Central memory CD4-positive, alpha-beta T cell (primary cell): ENCODE measurements at regions not wholly inside any gene's neighbourhood (a gene's known extent, or its start where the extent isn't known, plus 50 kb on each side); places are given as distances from the start of the nearest gene placed in this dataset.

Source experiments
- DNase-seq: peaks from one replicate; pipeline ENCODE4 v3.0.0; 2022

DNA sequence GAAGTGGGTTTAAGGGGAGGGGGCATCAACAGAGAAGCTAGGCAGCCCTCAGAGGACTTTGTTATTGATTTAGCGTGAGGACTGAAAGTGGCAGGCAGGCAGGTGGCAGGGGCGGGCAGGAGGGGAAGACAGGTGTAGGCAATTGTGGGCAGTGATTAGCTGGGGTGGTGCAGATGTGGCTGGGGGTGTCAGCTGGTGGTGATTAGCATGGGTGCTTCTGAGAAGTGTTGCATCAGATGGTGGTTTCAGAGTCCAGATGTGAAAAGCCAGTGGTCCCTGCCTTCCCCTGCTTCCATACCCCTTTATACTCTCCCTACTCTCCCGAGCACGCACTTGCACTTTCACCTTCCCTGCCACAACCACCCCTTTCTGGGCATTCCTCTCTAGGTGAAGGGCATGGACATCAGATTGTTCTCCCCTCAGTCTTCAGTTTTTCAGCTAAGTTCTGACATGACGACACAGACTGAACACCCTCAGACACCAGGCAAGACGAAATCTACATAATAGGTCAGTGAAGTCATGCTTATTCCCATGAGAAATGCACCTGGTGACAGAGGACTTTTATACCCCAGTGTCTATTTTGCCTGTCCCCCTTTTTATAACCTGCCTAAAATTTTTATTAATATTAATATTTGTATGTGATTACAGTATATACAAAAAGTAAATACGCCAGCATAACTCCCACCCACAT is 435.7 kb upstream of the CADM1 start:
- DNase-seq, result no peak

DNA sequence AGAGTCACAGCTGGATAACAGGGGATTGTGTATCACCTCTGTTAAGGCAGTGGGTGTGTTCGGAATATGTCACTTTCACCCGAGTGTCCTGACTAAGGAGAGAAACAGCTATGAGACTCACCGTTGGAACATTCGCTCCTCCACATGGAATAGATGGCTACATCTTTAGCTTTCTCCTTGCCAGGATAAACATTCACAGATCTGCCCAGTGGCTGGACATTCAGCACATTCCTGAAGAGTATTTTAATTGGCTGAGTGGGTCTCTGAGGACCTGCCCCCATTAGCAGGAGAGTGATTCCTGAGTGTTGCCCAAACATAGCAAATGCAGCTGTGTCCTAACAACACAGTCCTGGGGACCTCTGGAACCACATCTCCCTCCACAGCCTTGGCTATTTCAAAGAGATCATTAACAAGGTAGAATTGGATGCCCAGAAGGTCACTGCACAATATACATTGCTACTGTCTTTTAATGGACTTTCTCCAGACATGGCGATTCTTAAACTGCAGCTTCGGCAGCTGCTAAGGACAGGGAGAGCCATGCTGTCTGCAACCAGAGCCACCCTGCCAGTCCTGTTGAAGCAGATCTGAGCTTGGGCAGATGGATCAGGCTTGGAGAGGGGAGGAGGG is 435.0 kb upstream of the CADM1 start:
- no peak for DNase-seq

DNA sequence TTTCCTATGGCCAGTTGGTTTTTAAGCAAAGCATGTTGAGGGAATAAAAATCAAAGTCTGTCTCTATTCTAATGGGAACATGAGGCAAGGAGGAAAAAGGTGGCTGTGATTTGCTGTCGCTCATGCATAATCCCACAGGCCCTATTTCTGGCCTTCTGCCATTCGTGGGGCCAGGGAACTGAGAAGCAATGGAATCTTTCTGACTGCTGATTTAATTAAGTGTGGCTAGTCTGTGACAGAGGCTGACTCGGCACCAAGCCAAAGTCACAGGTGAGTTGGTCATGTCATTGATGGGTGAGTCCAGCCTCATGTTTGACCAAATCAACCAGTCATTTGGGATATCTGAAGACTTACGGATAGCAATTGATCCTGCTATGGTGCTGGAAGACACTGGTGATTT is 429.3 kb upstream of the CADM1 start:
- no peak for DNase-seq

DNA sequence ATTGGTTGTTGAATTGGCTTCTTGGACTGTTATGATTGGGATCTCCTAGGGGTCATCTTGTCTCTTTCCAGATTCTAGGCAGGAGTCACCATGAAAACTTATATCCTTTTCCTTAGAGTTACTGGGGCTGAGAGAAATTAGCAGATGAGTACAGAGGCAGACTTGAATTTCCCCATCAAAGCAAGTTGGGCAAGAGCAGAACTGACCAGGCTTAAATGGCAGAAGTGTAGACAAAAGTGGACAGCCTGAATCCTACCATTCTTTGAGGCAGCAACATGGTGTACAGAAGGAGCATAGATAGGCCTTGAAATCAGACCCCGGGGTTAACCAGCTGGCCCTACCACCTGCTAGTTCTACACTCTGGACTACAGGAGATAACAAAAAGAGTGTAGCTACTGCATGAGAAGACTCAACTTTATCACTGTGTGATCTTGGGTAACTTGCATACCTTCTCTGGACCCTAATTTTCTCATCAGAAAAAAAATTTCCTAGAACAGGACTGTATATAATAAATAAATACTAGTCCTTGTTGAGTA is 427.4 kb upstream of the CADM1 start:
- no peak for DNase-seq

DNA sequence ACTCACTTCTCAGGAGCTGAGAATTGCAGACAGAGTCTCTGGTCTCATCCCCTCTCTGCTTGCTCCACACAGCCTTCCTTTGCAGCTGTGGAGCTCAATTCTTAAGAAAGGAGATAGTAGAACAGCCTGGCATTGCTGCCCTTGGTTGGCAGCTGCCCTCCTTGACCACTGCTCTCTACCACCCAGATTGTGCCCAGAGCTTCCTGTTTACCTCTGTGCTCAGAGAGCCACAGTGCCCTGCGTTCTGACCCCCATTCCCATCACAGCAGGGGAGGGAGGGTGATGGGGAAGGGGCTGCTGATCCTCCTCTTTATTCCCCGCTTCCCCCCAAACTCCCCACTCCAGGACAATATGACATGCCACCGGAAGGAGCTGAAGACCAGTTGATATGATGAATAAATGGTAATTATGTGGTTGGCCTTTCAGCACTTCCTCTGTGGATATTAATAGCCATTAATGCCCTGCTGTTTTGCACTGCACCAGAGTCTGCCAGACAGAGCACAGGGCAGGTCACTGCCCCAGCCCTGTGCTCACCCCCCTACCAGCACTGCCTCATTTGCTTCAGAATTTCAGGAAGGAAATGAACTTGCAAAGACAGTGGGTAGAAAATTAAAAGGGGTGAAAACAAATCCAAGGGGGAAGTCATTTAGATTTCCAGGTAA is 426.8 kb upstream of the CADM1 start:
- no peak for DNase-seq

DNA sequence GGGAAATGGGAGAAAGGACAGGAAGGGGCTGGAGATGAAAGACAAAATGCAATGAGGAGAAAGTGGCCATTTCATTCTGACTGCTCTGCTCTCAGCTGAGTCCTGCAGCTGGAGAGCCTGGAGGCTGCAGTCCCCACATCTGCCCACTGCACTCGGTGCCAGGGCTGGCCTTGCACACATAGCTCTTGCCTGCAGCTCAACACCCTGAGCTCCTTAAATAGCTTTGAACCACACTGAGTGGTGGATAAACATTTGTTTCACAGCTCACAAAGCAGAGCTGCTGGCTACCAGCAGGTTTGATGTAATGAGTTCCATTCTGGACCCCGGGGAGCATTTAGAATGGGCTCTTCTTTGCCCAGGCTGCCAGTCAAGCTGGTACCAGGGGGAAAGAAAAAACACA is 426.1 kb upstream of the CADM1 start:
- DNase-seq, result no peak

DNA sequence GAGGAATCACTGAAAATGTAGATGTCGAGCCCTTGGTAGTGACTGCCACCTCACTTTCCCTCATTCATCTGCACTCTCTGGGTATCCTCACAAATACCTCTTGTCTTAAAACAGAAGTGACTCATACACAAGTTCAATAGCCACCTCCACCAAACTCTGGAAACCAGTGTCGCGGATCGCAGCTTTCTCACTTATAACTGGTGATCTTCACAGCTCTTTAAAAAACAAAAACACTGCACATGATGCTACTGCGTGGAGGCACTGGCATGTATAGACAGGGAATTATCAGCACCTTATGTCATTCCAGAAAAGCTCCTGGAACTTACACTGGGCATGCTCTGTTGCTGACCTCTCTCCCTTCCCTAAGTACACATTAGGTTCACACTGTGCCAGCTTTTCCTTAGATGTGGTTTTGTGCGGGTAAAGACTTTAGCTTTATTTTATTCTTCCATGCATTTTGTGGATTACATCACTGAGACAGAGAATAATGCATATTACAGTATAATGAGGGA is 425.5 kb upstream of the CADM1 start:
- DNase-seq, result no peak

DNA sequence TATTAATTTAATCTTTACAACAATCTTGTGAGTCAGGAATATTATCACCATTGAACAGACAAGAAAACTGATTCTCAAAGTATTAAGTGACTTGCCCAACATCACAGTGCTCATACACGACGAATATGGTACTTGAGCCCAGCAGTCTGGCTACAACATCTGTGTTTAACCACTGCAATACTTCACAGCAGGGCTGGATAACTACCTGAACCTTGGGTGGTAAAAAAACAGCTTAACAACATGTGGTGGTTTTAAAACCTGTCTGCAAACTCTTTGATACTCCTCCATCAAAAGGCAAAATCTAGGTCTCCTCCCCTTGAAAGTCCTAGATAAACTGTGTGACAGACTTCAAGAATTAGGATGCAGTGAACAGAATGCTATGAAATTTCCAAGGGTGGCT is 424.6 kb upstream of the CADM1 start:
- DNase-seq, result no peak

DNA sequence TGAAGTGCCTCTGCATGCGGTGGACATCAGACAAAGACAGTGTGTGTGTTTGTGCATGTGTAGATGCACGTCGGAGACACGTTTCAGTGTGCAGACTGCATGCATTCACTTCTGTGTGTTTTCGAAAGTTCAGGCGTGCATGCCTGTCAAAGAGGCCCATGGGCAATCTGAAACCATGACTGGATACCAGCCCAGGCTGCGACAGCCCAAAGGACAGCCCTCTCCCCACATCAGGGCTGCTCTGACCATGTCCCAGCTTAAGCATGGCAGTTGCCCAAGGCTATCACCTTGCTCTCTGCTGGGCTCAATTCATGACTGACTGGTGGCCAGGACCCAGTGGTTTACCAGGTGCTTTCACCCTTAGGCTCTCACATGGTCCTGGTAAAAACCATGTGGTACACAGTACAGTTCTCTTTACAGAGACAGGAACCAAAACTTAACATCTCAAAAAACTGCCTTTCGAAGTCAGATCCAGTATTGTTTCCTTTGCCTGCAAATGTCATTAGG is 423.7 kb upstream of the CADM1 start:
- DNase-seq, result no peak

DNA sequence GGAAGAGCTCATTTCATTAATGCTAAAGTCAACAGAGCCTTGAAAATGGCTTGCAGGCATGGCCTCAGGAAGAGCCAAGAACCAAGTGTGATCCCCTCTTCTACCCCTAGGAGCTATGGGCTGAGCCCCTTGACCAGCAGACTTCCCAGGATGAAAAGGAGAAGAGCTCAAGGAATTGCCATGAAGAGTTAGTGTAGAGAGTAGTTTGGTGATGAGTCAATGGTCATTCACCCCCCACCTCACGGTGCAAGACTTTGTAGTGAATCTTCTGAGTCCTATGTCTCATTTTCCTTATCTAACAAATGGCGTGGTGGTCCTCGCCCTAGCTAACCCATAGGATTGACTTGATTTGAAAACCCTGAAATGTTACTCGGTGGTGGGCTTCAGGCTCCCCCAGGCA is 422.4 kb upstream of the CADM1 start:
- no peak for DNase-seq

DNA sequence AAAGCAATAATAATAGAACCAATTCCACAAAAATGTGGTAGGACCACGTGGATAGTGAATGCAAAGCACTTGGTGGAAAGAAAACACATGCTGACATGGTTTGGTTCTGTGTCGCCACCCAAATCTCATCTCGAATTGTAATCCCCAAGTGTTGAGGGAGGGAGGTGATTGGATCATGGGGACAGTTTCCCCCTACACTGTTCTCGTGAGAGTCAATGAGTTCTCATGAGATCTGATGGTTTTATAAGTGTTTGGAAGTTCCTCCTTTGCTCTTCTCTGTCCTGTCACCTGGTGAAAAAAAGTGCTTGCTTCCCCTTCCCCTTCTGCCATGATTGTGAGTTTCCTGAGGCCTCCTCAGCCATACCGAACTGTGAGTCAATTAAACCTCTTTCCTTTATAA is 421.9 kb upstream of the CADM1 start:
- no peak for DNase-seq

DNA sequence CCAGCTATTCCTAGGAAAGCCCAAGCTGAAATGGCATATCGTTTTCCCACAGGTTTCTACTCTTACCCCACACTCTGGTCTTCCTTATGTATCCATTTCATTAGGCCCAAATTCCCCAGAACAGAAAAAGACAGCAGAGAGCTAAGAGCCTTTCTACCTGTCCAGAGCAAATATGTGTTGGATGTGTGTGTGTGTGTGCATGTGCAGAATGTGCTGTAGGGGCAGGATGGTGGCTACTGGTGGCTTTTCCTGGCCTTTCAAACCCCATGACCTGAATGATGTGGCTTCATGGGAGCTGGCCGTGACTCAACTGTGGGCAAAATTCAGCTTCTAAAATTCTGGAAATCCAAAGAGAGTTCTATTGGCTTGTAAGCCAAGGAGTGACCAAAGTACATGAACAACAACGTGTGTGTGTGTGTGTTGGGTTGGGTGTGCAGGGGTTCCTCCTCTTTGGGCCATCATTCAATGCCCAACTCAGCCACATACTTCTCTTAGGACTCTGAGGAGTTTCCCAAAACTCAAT is 421.4 kb upstream of the CADM1 start:
- no peak for DNase-seq

DNA sequence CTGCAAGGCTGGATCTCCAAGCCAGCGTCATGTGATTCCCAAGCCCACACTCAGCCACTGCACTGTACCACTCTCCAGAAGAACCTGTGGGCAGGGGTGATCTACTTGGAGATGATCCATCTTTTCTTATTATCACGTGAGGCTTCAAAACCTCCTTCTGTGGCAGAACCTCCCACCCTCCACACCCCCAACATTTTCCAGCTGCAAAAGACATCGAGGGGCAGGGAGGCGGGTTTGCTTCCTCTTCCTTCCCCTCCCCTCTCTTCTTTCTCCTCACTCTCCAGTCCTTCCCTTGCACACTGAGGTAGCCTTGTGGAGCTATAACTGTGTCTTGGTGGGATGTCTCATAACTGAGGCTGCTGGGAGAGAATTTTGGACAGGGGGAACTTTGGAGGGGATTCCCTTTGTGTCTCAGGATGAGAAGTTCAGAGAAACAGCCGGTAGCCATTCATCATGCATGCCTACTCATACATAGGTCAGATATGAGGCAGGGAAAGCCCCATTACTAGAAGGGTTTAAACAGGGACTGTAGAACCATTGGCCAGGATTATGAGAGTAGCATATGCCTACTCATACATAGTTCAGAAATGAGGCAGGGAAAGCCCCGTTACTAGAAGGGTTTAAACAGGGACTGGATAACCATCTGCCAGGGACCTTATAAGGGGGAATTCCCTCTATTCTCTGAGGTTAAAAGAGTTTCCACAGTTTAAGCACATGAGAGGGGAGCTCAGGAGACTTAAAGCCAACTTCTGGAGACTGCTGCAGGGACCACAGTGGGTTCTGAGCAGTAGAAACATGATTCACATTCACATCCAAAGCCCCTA is 420.7 kb upstream of the CADM1 start:
- no peak for DNase-seq

DNA sequence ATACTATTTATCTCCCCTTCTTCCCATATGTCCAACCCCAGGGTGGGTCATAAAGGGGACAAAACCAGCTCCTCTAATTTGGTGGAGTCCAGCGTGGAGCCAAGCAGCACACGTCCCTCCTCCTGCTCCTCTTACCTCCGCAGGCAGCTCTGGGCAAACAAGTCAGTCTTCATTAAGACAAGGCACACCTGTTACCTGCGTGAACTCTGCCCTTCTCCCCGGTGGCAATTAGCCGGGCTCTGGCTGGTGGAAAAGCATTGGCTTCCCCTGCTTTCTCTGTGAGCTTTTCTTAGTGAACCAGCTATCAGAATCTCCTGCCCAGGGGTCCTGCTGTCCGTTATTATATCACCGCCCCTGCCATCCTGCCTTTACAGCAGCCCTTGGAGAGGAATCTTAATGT is 418.7 kb upstream of the CADM1 start:
- DNase-seq, result no peak

DNA sequence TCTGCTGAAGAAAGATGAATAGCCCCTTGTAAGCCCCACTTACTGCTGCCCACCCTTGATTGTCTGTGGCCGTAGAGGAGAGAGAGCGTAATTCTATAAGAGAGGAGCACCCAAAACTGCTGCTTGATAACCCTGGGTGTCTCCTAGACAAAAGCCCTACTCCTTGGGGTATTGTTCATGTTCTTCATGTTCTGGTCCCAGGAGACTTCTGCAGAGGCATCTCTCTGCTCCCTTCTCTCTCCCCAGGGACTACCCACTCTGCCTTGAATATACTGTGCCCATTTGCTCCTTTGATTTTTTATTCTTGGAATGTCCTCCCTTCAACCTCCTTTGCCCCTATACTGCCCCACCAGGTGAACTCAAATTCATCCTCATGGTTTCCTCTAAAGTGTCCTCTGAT is 417.8 kb upstream of the CADM1 start:
- DNase-seq, result no peak

DNA sequence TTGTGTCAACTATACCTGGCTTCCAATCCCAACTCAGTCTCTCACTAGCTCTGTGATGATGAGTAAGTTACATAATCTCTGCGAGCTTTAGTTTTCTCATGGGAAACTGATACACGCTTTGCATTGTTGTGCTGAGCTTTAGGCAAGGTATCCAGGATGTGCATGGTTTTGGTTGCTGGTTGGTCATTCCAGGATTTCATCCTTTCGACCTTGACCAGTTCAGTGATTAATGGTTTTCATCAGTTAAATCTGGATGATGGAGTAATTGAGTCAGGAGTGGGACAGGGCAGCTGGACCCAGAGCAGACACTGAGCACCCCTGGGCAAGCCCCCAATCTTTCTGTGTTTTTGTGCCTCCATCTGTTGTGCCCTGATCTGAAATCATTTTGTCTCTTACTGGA is 417.3 kb upstream of the CADM1 start:
- DNase-seq, result no peak

DNA sequence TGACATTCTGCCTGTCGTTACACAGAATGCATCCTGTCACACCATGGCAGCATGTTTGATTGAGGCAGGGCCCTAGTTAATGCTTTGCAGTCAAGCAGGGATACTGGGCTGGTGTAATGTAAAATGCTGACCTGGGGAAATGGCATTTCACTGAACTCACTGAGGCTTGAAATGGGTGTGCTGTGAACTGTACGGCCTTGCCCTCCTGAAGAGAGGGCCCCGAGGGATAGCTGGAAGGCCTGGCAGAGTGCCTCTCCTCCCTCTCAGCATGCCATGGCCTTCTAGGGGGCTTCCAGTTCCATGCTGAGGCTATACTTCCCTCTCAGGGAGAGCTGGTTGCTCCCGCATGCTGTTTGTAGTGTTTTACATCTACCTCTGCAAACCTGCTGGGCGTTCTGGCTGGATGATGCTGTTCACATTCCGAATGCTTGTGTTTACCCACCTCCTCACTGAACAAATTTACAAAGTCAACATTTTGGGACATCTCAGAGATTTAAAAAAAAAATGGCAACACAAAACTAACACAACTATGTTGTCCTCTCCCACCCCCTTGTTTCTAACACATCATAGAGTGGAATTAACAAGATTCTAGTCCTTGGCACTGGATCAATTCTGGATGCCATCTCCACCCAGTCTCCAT is 416.7 kb upstream of the CADM1 start:
- DNase-seq, result no peak

DNA sequence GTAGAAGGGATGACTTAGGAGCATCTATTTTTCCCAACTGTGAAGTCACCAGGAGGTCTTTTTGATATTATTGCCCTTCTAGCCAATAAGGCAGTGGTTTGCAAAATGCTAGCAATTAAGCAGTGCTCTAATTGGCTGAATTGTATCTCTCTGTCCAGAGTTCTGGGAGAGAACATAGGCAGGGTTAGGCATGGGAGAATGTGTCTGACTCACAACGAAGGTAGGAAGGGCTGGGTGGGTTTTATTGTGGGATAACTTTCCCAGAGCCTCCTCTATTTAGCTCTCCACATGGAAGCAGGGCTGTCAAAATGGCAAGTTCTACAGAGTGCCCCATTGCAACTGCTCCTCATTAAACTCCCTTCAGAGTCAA is 415.9 kb upstream of the CADM1 start:
- DNase-seq, result no peak

DNA sequence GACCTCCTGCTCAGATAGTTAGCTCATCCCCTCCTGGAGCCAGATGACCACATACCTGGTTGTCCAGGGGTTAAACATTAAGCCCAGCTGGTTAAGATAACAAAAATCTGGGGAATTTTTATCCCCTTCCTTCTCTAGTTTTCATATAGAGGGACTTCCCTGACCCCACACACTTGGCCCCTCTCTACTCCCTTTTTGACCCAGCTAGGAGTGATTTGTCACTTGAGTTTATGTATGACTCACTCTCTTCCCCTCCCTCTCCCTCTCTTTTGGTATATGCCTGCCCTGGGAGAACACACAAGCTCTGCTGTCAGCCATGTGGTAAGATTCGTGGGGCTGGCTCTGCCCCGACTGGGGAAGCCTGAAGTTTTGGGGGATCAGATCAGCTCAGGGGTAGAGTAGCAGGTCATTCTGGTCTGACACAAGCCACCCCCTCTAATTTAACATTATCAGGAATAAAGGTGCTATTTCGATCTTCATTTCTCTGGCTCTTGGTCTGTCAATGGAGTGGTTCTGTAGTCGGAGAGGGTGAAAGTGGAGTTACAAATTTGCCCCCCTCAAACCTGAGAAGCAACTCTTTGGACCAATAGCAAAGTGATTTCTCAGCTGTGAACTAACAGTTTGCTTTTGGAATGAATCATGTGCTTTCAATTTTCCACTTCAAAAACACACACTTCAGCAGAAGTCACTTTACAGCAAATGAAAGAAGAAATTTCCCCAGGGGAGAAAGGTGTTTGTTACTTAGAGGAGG is 415.3 kb upstream of the CADM1 start:
- DNase-seq, result no peak

DNA sequence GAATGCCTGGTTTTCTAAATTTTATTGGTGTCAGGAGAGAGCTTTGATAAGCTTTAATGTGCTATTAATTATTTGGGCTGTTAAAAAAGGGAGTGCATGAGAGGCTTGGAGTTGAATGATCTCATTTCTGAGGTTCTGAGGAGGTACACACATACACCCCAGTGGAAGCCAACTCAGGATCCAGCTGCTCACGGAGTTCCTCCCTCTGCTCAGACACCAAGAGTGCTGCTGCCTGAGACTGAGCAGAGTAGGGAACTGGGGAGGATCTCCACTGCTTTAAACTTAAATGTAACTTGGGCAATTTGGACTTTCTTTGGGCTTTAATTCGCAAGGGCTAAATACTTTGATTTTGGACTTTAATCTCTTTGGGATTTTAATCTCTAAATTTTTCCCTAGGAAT is 414.4 kb upstream of the CADM1 start:
- no peak for DNase-seq

DNA sequence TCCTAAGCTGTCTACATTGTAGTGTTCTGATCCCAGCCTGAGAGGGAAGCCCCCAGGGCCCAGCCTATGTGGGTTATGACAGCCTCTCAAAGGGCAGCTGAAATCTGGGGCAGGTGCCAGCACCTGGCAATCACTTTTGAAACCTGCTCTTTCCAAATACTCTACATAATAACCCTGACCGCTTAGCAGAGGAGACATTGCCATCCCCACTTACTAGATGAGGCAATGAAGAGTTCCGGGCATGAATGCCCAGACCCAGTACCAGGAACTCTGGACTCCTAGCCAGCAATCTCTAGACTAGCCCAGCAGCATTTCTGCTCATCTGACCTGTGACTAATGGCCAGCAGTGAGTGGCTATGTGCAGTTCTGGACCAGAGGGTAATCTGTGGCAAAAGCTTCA is 412.4 kb upstream of the CADM1 start:
- no peak for DNase-seq
